IPS-18a (cell line): ENCODE measurements at regions not wholly inside any gene's neighbourhood (a gene's known extent, or its start where the extent isn't known, plus 50 kb on each side); places are given as distances from the start of the nearest gene placed in this dataset.
"Not testable (repeated sequence)": the region's sequence is repeated elsewhere in the genome, so short reads cannot be mapped to it uniquely, and the experiment has no call there.

Experiments
- H3K27ac ChIP-seq: one replicate; pipeline ENCODE4 v1.5.1; 2013; ENCODE audit warnings: low read length
- H3K27me3 ChIP-seq: one replicate; pipeline ENCODE4 v1.6.1; 2013; ENCODE audit warnings: mild to moderate bottlenecking, low read length; ENCODE audit not compliant: control insufficient read depth, insufficient read depth
- H3K36me3 ChIP-seq: one replicate; pipeline ENCODE4 v1.6.1; 2013; ENCODE audit warnings: low read depth, low read length; ENCODE audit not compliant: control insufficient read depth
- H3K4me1 ChIP-seq: one replicate; pipeline ENCODE4 v1.6.1; 2013; ENCODE audit warnings: low read depth, low read length; ENCODE audit not compliant: control insufficient read depth
- H3K4me3 ChIP-seq: one replicate; pipeline ENCODE4 v1.5.1; 2013; ENCODE audit warnings: low read length
- H3K9ac ChIP-seq: one replicate; pipeline ENCODE4 v1.6.1; 2013; ENCODE audit warnings: mild to moderate bottlenecking, low read length, moderate library complexity
- H3K9me3 ChIP-seq: one replicate; pipeline ENCODE4 v1.6.1; 2013; ENCODE audit warnings: low read depth, low read length; ENCODE audit not compliant: control insufficient read depth

DNA sequence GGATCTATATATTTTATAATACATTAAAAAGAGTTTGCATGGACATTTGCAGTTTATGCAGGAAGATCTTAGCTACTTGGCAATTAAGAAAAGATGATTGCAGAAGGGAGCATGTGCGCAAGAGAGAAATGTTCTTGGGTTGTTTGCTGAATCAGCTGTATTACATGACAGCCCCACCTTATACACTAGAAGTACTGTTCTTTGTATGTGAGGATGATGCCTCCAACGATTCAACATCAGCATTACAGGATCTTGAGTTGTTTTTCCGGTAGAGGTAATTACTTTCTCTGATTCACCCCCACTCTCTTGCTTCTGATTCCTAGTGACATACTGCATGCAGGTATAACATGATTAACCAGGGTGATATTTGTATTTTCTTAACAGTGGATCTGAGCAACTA is 140.8 kb downstream of the PCDH7 start:
- no peaks in the 10 kb centered on the region for H3K4me1 ChIP-seq
- no peaks in the 10 kb centered on the region for H3K27me3 ChIP-seq
- no peak overlapping the region for H3K4me3 ChIP-seq
- H3K9ac ChIP-seq, result no peak overlapping the region
- H3K9me3 ChIP-seq, result no peaks in the 10 kb centered on the region
- no peak overlapping the region for H3K27ac ChIP-seq
- H3K36me3 ChIP-seq, result no peaks in the 10 kb centered on the region

DNA sequence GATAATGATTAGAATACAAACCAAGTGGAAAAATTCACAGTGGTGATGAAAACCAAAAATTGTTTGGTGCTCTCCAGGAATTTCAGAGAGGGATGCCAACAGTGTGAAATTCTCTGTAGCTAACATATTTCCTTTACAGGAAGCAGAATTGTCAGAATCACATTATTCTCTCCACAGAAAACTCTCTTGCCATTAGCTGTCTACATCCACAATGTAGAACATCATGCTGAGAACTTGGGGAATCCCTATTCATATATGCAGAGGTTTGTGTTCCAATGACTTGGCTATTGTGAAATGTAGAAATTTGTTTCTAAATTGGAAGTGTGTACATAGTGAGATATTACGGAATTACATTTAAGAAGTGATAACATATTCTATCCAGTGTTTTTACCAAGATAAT is 142.0 kb downstream of the PCDH7 start:
- Histone ChIP-seq H3K36me3 (no peaks in the 10 kb centered on the region), H3K27me3 (no peaks in the 10 kb centered on the region), H3K27ac (no peak overlapping the region), H3K9ac (no peak overlapping the region), H3K4me3 (no peak overlapping the region), H3K9me3 (no peaks in the 10 kb centered on the region), H3K4me1 (no peaks in the 10 kb centered on the region)

DNA sequence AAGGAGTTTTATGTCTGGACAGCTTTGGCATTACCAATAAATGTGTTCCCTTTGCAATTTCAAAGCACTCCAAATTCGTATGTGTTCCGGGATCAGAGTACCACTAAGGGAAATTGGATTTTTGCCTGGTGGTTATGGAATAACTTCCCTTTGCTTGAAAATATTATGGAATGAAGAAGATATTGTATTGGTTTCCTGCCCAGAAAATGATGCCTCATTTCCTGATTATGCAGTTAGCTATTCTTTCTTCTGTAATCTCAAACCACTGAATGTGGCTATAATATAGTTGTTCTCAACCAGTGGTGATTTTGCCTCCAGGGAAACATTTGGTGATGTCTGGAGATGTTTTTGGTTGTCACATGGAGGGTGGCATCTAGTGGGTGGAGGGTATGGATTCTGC is 142.9 kb downstream of the PCDH7 start:
- Histone ChIP-seq H3K4me3 (no peak overlapping the region), H3K27me3 (no peaks in the 10 kb centered on the region), H3K4me1 (no peaks in the 10 kb centered on the region), H3K9ac (no peak overlapping the region), H3K36me3 (no peaks in the 10 kb centered on the region), H3K9me3 (no peaks in the 10 kb centered on the region), H3K27ac (no peak overlapping the region)

DNA sequence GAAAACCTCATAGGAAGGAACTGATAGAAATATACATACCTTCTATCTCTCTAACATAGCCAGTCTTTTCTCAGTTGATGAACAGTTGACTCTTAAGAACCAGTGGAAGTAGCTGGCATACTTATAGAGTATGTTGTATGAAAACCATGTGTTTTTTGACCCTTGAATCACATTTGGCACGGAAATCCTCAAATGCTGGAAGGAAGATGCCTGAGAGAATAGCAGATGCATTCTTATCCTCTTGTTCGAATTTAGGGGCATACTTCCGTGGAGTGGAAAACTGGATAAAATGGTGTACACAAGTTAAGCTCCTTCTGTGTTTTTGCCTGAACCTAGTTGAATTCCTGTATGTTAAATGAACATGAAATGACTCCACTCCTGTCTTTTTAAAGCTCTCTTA is 145.5 kb downstream of the PCDH7 start:
- no peaks in the 10 kb centered on the region for H3K9me3 ChIP-seq
- H3K4me1 ChIP-seq, result no peaks in the 10 kb centered on the region
- no peak overlapping the region for H3K9ac ChIP-seq
- H3K27me3 ChIP-seq, result no peaks in the 10 kb centered on the region
- no peak overlapping the region for H3K27ac ChIP-seq
- no peak overlapping the region for H3K4me3 ChIP-seq
- no peaks in the 10 kb centered on the region for H3K36me3 ChIP-seq

DNA sequence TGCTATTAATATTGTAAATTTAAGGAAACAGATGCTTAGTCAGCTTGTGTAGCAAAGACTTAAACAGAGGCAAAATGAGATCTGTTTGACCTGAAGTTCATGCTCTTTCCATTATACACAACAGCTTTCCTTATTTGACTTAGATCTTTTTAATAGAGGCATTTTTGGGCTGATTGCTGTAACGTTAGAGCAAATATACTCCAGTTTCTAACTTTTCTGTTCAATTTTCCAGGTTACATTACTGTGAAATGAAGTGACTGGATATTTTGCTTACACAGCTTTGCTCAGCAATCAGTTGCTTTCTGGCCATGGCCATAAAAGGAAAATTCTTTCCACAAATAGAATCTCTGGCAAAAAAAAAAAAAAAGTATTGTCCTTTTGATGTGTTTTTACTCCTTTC is 146.2 kb downstream of the PCDH7 start:
- no peak overlapping the region for H3K27ac ChIP-seq
- no peaks in the 10 kb centered on the region for H3K4me1 ChIP-seq
- no peaks in the 10 kb centered on the region for H3K36me3 ChIP-seq
- no peaks in the 10 kb centered on the region for H3K27me3 ChIP-seq
- H3K9me3 ChIP-seq, result no peaks in the 10 kb centered on the region
- no peak overlapping the region for H3K4me3 ChIP-seq
- no peak overlapping the region for H3K9ac ChIP-seq

GRCh38 chr4:30866907-30867306 is 146.7 kb downstream of the PCDH7 start:
- Histone ChIP-seq H3K4me3 (no peak overlapping the region), H3K36me3 (no peaks in the 10 kb centered on the region), H3K9ac (no peak overlapping the region), H3K27me3 (no peaks in the 10 kb centered on the region), H3K4me1 (no peaks in the 10 kb centered on the region), H3K9me3 (no peaks in the 10 kb centered on the region), H3K27ac (no peak overlapping the region)

GRCh38 chr4:30867427-30867826 is 147.3 kb downstream of the PCDH7 start:
- H3K4me3 ChIP-seq, result no peak overlapping the region
- no peak overlapping the region for H3K9ac ChIP-seq
- no peak overlapping the region for H3K27ac ChIP-seq
- H3K9me3 ChIP-seq, result no peaks in the 10 kb centered on the region
- no peaks in the 10 kb centered on the region for H3K4me1 ChIP-seq
- no peaks in the 10 kb centered on the region for H3K27me3 ChIP-seq
- H3K36me3 ChIP-seq, result no peaks in the 10 kb centered on the region

GRCh38 chr4:30868111-30868895 is 148.1 kb downstream of the PCDH7 start:
- no peaks in the 10 kb centered on the region for H3K4me1 ChIP-seq
- no peak overlapping the region for H3K9ac ChIP-seq
- no peaks in the 10 kb centered on the region for H3K9me3 ChIP-seq
- no peak overlapping the region for H3K27ac ChIP-seq
- no peaks in the 10 kb centered on the region for H3K27me3 ChIP-seq
- no peak overlapping the region for H3K4me3 ChIP-seq
- H3K36me3 ChIP-seq, result no peaks in the 10 kb centered on the region

GRCh38 chr4:30869387-30869786 is 149.2 kb downstream of the PCDH7 start:
- not testable (repeated sequence) for H3K27ac ChIP-seq, H3K9ac ChIP-seq

GRCh38 chr4:30870513-30870912 is 150.3 kb downstream of the PCDH7 start:
- no peak overlapping the region for H3K27ac ChIP-seq
- H3K4me3 ChIP-seq, result no peak overlapping the region
- H3K27me3 ChIP-seq, result no peaks in the 10 kb centered on the region
- H3K36me3 ChIP-seq, result no peaks in the 10 kb centered on the region
- no peaks in the 10 kb centered on the region for H3K4me1 ChIP-seq
- no peak overlapping the region for H3K9ac ChIP-seq
- no peaks in the 10 kb centered on the region for H3K9me3 ChIP-seq

More at GRCh38 chr4:30869387-30869786, 149.2 kb downstream of the PCDH7 start:
- not testable (repeated sequence) for H3K9me3 ChIP-seq, H3K36me3 ChIP-seq, H3K27me3 ChIP-seq, H3K4me3 ChIP-seq, H3K4me1 ChIP-seq

DNA sequence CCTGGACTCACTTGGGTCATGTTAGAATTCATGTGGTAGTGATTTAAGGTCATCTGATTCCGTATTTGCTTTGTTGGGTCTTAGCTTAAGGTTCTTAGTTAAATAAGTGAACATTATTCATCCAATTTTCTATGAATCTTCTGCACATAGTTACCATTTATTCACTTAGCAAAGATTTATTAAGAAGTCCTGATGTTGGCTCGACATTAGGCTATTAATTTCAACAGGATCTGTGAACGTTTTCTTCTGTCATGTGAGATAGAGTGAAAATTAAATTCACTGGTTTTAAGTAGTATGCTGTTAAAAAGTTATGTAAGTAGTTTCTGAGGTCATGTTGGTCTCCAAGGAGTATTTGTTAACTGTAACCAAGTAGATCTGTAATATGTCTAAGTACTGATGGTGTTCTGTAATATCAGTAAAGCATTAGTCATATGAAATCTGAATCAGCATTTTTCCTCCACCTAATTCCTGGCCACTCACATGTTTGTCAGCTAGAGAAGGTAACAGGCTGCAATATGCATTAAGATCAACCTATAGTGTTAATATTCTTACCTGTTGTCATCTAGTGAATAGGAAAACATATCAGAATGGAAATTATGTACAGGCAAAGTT is 155.6 kb downstream of the PCDH7 start:
- Histone ChIP-seq H3K4me3 (no peak overlapping the region), H3K9me3 (no peaks in the 10 kb centered on the region), H3K9ac (no peak overlapping the region), H3K36me3 (no peaks in the 10 kb centered on the region), H3K27me3 (no peaks in the 10 kb centered on the region), H3K4me1 (peaks cover 4% of the 10 kb centered on the region), H3K27ac (no peak overlapping the region)
